HCT116 (cell line): ENCODE measurements at regions not wholly inside any gene's neighbourhood (a gene's known extent, or its start where the extent isn't known, plus 50 kb on each side); places are given as distances from the start of the nearest gene placed in this dataset.

Source experiments
- ATAC-seq: fragments of 200-7000 bp; cut with Tn5 transposase; 2 replicates; pipeline ENCODE4 v1.9.1; 2020; ENCODE audit warnings: mild to moderate bottlenecking, moderate library complexity
- BruUV-seq: library from RNA; stranded (reverse); fragments of 400-500 nt; replicated peaks from 2 replicates; lab custom pipeline; 2021; lab: Mats Ljungman, UMichigan
- CTCF ChIA-PET: fragments of 300-600 bp; sonication (Branson Sonifier 250); formaldehyde crosslinking; loops from one replicate; lab custom pipeline; 2021; ENCODE audit warnings: antibody characterized with exemption; lab: Charles Lee
- POLR2A ChIA-PET: fragments of 300-600, 350-600 bp; sonication (Branson Sonifier 250); formaldehyde crosslinking; loops from one replicate; lab custom pipeline; 2021; ENCODE audit warnings: antibody characterized with exemption; lab: Charles Lee
- RAD21 ChIA-PET, 2 experiments: fragments of 300-600 bp; sonication (Branson Sonifier 250); formaldehyde crosslinking; loops; one replicate each; lab custom pipeline; 2023; ENCODE audit warnings: low total read pairs in 2 of 2; ENCODE audit not compliant: uncharacterized antibody in 2 of 2, unreplicated experiment in 2 of 2, low non-redundant PET in 1 of 2; lab: Charles Lee
- DNase-seq: peaks from one replicate; pipeline ENCODE4 v3.0.0-alpha.2; 2010; ENCODE audit warnings: low read depth, low spot score
- H2AFZ ChIP-seq: fragments of 200-600 bp; shearing (Covaris generic), sonication (generic); 2 replicates; pipeline ENCODE4 v1.6.1; 2017; ENCODE audit warnings: low read depth, mixed run types, mixed read lengths, antibody characterized with exemption, low read length; ENCODE audit not compliant: poor library complexity, severe bottlenecking
- H3K27ac ChIP-seq: 2 replicates; pipeline ENCODE4 v1.5.1; 2012; ENCODE audit warnings: low read depth, low read length
- H3K27me3 ChIP-seq: fragments of 200-600 bp; sonication (generic); 2 replicates; pipeline ENCODE4 v1.6.1; 2016; ENCODE audit warnings: mixed run types, low read length, mixed read lengths; ENCODE audit not compliant: insufficient read depth
- H3K36me3 ChIP-seq, 2 experiments: fragments of 200-500 bp in 1 of 2; fragments of 200-600 bp in 1 of 2; sonication (Bioruptor generic) in 1 of 2; sonication (generic) in 1 of 2; 2 replicates each; pipeline versions ENCODE4 v1.5.1 to v1.6.1; 2014 to 2016; ENCODE audit warnings: low read length in 2 of 2, inconsistent platforms in 1 of 2, mixed read lengths in 1 of 2, mixed run types in 1 of 2; ENCODE audit not compliant: insufficient read depth in 2 of 2, control insufficient read depth in 1 of 2
- H3K4me1 ChIP-seq, 2 experiments: fragments of 200-600 bp in 1 of 2; sonication (generic) in 1 of 2; 2 replicates each; pipeline versions ENCODE4 v1.5.1 to v1.6.1; 2012 to 2017; ENCODE audit warnings: low read length in 2 of 2, inconsistent platforms in 1 of 2, mild to moderate bottlenecking in 1 of 2, mixed read lengths in 1 of 2, mixed run types in 1 of 2, moderate library complexity in 1 of 2; ENCODE audit not compliant: insufficient read depth in 2 of 2, control insufficient read depth in 1 of 2
- H3K4me2 ChIP-seq: fragments of 200-600 bp; sonication (generic); 2 replicates; pipeline ENCODE4 v1.6.1; 2017; ENCODE audit warnings: mixed run types, low read length, mixed read lengths
- H3K4me3 ChIP-seq, 2 experiments: fragments of 200-600 bp in 1 of 2; sonication (generic) in 1 of 2; replicated peaks in 1 of 2; 2 replicates each; pipeline ENCODE4 v1.5.1; 2011 to 2016; ENCODE audit warnings: low read length in 2 of 2, control low read depth in 1 of 2, low read depth in 1 of 2, mild to moderate bottlenecking in 1 of 2, mixed read lengths in 1 of 2, mixed run types in 1 of 2
- H3K79me2 ChIP-seq: fragments of 200-600 bp; sonication (generic); 2 replicates; pipeline ENCODE4 v1.6.1; 2017; ENCODE audit warnings: mild to moderate bottlenecking, mixed run types, low read length, moderate library complexity, mixed read lengths; ENCODE audit not compliant: insufficient read depth
- H3K9ac ChIP-seq: fragments of 200-600 bp; sonication (generic); 2 replicates; pipeline ENCODE4 v1.6.1; 2016; ENCODE audit warnings: low read length, mixed read lengths
- H3K9me2 ChIP-seq: fragments of 200-600 bp; sonication (generic), shearing (Covaris generic); 2 replicates; pipeline ENCODE4 v1.6.1; 2017; ENCODE audit warnings: mixed run types, mild to moderate bottlenecking, moderate library complexity; ENCODE audit not compliant: insufficient read depth
- H3K9me3 ChIP-seq, 2 experiments: fragments of 200-500 bp in 1 of 2; fragments of 200-600 bp in 1 of 2; sonication (Bioruptor generic) in 1 of 2; sonication (generic) in 1 of 2; 2 replicates each; pipeline ENCODE4 v1.6.1; 2014 to 2017; ENCODE audit warnings: low read length in 2 of 2, mixed read lengths in 2 of 2, inconsistent platforms in 1 of 2, low read depth in 1 of 2, mild to moderate bottlenecking in 1 of 2, mixed run types in 1 of 2, moderate library complexity in 1 of 2; ENCODE audit not compliant: control insufficient read depth in 1 of 2, insufficient read depth in 1 of 2
- H4K20me1 ChIP-seq: fragments of 200-600 bp; sonication (generic), shearing (Covaris generic); 2 replicates; pipeline ENCODE4 v1.6.1; 2017; ENCODE audit warnings: mixed run types, mild to moderate bottlenecking, moderate library complexity; ENCODE audit not compliant: insufficient read depth
- CBX3 ChIP-seq: IDR thresholded peaks from 2 replicates; pipeline ENCODE4 v1.6.1; 2012; ENCODE audit warnings: low read depth
- CTCF ChIP-seq, 3 experiments: fragments of 200-600 bp in 1 of 3; sonication (generic) in 1 of 3; IDR thresholded peaks in 2 of 3; conservative IDR thresholded peaks in 1 of 3; 2 replicates each; pipeline ENCODE4 v1.5.1; 2012 to 2017; ENCODE audit warnings: low read depth in 2 of 3, low read length in 2 of 3, antibody characterized with exemption in 1 of 3, borderline replicate concordance in 1 of 3, control low read depth in 1 of 3, mild to moderate bottlenecking in 1 of 3, mixed read lengths in 1 of 3, mixed run types in 1 of 3, moderate library complexity in 1 of 3; ENCODE audit not compliant: insufficient read depth in 1 of 3
- EGR1 ChIP-seq: IDR thresholded peaks from 2 replicates; pipeline ENCODE4 v1.6.1; 2012; ENCODE audit warnings: low read depth
- EZH2phosphoT487 ChIP-seq: fragments of 200-600 bp; IDR thresholded peaks from 2 replicates; pipeline ENCODE4 v1.6.1; 2018; ENCODE audit warnings: antibody characterized with exemption, borderline replicate concordance
- FOSL1 ChIP-seq: IDR thresholded peaks from 2 replicates; pipeline ENCODE4 v1.6.1; 2012; ENCODE audit warnings: low read depth
- MAX ChIP-seq: IDR thresholded peaks from 2 replicates; pipeline ENCODE4 v1.6.1; 2012
- POLR2A ChIP-seq: IDR thresholded peaks from 2 replicates; pipeline ENCODE4 v1.7.0; 2011; ENCODE audit warnings: borderline replicate concordance; ENCODE audit not compliant: insufficient read depth, insufficient read length; ENCODE audit errors: extremely low read depth
- POLR2AphosphoS5 ChIP-seq: IDR thresholded peaks from 2 replicates; pipeline ENCODE4 v1.6.1; 2011; ENCODE audit warnings: mild to moderate bottlenecking, low read depth, low read length, moderate library complexity
- RAD21 ChIP-seq: IDR thresholded peaks from 2 replicates; pipeline ENCODE4 v1.6.1; 2012; ENCODE audit warnings: low read depth, mild to moderate bottlenecking
- REST ChIP-seq: IDR thresholded peaks from 2 replicates; pipeline ENCODE4 v1.6.1; 2012; ENCODE audit warnings: low read depth
- SP1 ChIP-seq: IDR thresholded peaks from 2 replicates; pipeline ENCODE4 v1.6.1; 2012; ENCODE audit warnings: low read depth
- SRF ChIP-seq: IDR thresholded peaks from 2 replicates; pipeline ENCODE4 v1.6.1; 2012; ENCODE audit warnings: low read depth
- YY1 ChIP-seq: IDR thresholded peaks from 2 replicates; pipeline ENCODE4 v1.6.1; 2011; ENCODE audit warnings: low read length, low read depth, moderate library complexity, mild to moderate bottlenecking; ENCODE audit not compliant: insufficient replicate concordance; ENCODE audit errors: extremely low read depth
- ZBTB33 ChIP-seq: IDR thresholded peaks from 2 replicates; pipeline ENCODE4 v1.6.1; 2011; ENCODE audit warnings: mild to moderate bottlenecking, low read length, moderate library complexity; ENCODE audit not compliant: insufficient replicate concordance; ENCODE audit errors: extremely low read depth
- ZNF274 ChIP-seq: fragments of 200-500 bp; sonication (Bioruptor generic); IDR thresholded peaks from 2 replicates; pipeline ENCODE4 v1.6.1; 2014; ENCODE audit warnings: mild to moderate bottlenecking, low read depth, low read length, inconsistent platforms
- intact Hi-C: fragments of 100-400 bp; cut with micrococcal nuclease; formaldehyde crosslinking; loops from 2 replicates; pipeline ENCODE4 v1.10.0; 2022

GRCh38 chr10:56035489-56035888 is 325.6 kb downstream of the ZWINT start:
- no peak overlapping the region for H3K4me2 ChIP-seq
- no peak overlapping the region for H3K4me3 ChIP-seq
- ChIA-PET POLR2A (no interaction called here), CTCF (no interaction called here), RAD21 (no interaction called here)
- peaks cover 5 to 27% of the 10 kb centered on the region in 2 experiments; a peak in 3 of 4 replicates for H3K9me3 ChIP-seq
- no peak for ATAC-seq
- intact Hi-C loops = no loop called here
- no peak overlapping the region for H2AFZ ChIP-seq
- TF ChIP-seq ZNF274 (no peak), SRF (no peak), YY1 (no peak), RAD21 (no peak), EGR1 (no peak), FOSL1 (no peak), CTCF (IDR thresholded peaks at IDR 0.05 in 2 of 3, conservative IDR thresholded peaks at IDR 0.05 in 1 of 3; ENCODE audit: borderline replicate concordance in 1 of 3, insufficient read depth in 1 of 3, low read depth in 2 of 3, low read length in 2 of 3) (no peak), CBX3 (no peak), MAX (no peak), ZBTB33 (no peak), REST (no peak), POLR2AphosphoS5 (no peak), EZH2phosphoT487 (no peak), SP1 (no peak), POLR2A (no peak)
- H3K4me1 ChIP-seq = no peaks in the 10 kb centered on the region
- no peak overlapping the region for H3K27ac ChIP-seq
- no peaks in the 10 kb centered on the region for H3K27me3 ChIP-seq
- H3K36me3 ChIP-seq = no peaks in the 10 kb centered on the region; a peak in 1 of 4 replicates
- no peaks in the 10 kb centered on the region for H3K79me2 ChIP-seq
- no TSS peak for BruUV-seq
- no peak overlapping the region for H3K9ac ChIP-seq
- no peaks in the 10 kb centered on the region for H3K9me2 ChIP-seq
- no peaks in the 10 kb centered on the region for H4K20me1 ChIP-seq
- DNase-seq = no peak
